ENCODE measurements at regions not wholly inside any gene's neighbourhood (a gene's known extent, or its start where the extent isn't known, plus 50 kb on each side); places are given as distances from the start of the nearest gene placed in this dataset.

- TF ChIP-seq CTCF (tag by site-specific recombination; IDR thresholded peaks at IDR 0.05) (no peak), GFI1B (tag by site-specific recombination; IDR thresholded peaks at IDR 0.05) (no peak)
Observed at GRCh38 chr5:19319252-19319651, 668.7 kb downstream of the CDH18 start.

All from HEK293 (cell line).